GM13977 (cell line): ENCODE measurements at regions not wholly inside any gene's neighbourhood (a gene's known extent, or its start where the extent isn't known, plus 50 kb on each side); places are given as distances from the start of the nearest gene placed in this dataset.

Source experiments
- DNase-seq: peaks from one replicate; pipeline ENCODE4 v3.0.0; 2012; ENCODE audit warnings: low spot score
- CTCF ChIP-seq: IDR thresholded peaks from 2 replicates; pipeline ENCODE4 v1.5.1; 2012; ENCODE audit warnings: mild to moderate bottlenecking, control low read depth; ENCODE audit not compliant: insufficient read depth; ENCODE audit errors: extremely low read depth, missing control alignments
- in situ Hi-C: fragments of 300-500 bp; cut with MboI; formaldehyde crosslinking; loops from one replicate; pipeline ENCODE4 v1.12.0; 2022; ENCODE audit warnings: low sequenced_read_pairs, low pct_unique_long_range_greater_than_20kb, mixed read lengths, inconsistent platforms; ENCODE audit not compliant: unreplicated experiment

DNA sequence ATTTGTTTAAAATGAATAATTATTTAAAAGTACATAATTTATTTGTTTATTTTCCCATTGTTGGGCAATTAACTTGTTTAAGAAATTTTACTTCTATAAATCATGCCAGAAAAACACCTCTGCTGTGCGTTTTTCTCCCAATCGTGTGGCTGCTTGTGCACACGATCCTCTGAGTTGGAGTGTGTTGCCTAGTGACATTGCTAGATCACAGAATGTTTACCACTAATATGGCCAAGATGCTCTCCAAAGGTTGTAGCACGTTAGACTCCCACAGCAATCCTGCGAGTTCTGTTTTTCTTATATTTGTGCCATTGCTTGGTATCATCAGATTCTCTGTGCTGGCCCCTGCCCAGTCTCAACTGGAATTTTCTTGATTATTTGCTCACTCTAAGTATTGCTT is 207.1 kb upstream of the ADCY1 start:
- no peak for DNase-seq
- no peak for TF ChIP-seq CTCF
- in situ Hi-C loops, result no loop called here

- in situ Hi-C loops, result no loop called here
- TF ChIP-seq CTCF, result no peak
- DNase-seq, result no peak
Measured at GRCh38 chr7:45368129-45368807, 205.9 kb upstream of the ADCY1 start.

- no peak for DNase-seq
- in situ Hi-C loops, result no loop called here
Measured at GRCh38 chr7:45384499-45384898, 189.7 kb upstream of the ADCY1 start.

GRCh38 chr7:45387837-45388236 is 186.3 kb upstream of the ADCY1 start:
- DNase-seq, result no peak
- TF ChIP-seq CTCF, result no peak
- in situ Hi-C loops, result no loop called here

More at GRCh38 chr7:45384499-45384898, 189.7 kb upstream of the ADCY1 start:
- TF ChIP-seq CTCF, result no peak

- no peak for DNase-seq
- in situ Hi-C loops, result no loop called here
- TF ChIP-seq CTCF, result no peak
Measured at GRCh38 chr7:45389073-45389872, 184.9 kb upstream of the ADCY1 start.

DNA sequence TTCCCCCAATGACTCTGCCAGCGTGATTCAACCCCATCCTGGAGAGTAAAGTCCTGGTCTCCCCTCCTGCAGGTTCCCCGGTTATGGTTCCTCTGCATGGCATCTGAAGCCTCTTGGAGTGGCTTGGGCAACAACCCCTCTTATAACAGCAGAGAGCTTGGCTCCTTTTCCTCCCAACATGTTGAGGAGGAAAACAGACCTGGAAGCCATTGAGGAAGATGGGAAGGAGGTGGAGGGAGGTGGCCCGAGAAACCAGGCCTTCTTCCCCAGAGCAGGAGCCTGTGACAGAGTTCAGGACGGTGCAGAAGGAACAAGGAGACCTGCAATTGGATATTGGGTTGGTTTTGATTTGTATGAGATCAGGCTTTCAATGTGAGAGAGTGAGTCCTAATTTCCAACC is 184.0 kb upstream of the ADCY1 start:
- in situ Hi-C loops, result no loop called here
- DNase-seq, result no peak
- no peak for TF ChIP-seq CTCF
